Mononuclear cell (primary cell): ENCODE measurements at regions not wholly inside any gene's neighbourhood (a gene's known extent, or its start where the extent isn't known, plus 50 kb on each side); places are given as distances from the start of the nearest gene placed in this dataset.
"Not testable (repeated sequence)": the region's sequence is repeated elsewhere in the genome, so short reads cannot be mapped to it uniquely, and the experiment has no call there.

Experiments
- H3K27me3 ChIP-seq: 2 replicates; pipeline ENCODE4 v1.6.0; 2011; ENCODE audit warnings: low read length, control low read depth; ENCODE audit not compliant: insufficient read depth
- H3K4me1 ChIP-seq: 2 replicates; pipeline ENCODE4 v1.5.1; 2011; ENCODE audit warnings: mild to moderate bottlenecking, low read length, control low read depth; ENCODE audit not compliant: insufficient read depth
- H3K4me3 ChIP-seq: 2 replicates; pipeline ENCODE4 v1.5.1; 2011; ENCODE audit warnings: mild to moderate bottlenecking, low read length, moderate library complexity
- H3K9me3 ChIP-seq: 2 replicates; pipeline ENCODE4 v1.5.1; 2011; ENCODE audit warnings: low read depth, mild to moderate bottlenecking, control low read depth, low read length

DNA sequence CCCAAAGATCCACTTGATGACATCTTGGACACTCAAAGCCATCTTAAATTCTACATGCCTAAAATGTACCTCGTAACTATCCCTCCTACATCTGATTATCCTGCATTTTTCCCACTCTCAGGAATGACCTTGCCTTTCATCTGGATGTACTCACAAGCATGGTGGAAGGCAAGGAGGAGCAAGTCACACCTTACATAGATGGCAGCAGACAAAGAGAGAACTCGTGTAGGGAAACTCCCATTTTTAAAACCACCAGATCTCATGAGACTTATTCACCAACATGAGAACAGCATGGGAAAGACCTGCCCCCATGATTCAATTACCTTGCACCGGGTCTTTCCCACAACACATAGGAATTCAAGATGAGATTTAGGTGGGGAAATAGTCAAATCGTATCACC is 616.0 kb downstream of the MCTP2 start:
- Histone ChIP-seq H3K4me3 (no peak overlapping the region), H3K27me3 (peaks cover 23% of the 10 kb centered on the region), H3K4me1 (no peaks in the 10 kb centered on the region), H3K9me3 (peaks cover 6% of the 10 kb centered on the region)

DNA sequence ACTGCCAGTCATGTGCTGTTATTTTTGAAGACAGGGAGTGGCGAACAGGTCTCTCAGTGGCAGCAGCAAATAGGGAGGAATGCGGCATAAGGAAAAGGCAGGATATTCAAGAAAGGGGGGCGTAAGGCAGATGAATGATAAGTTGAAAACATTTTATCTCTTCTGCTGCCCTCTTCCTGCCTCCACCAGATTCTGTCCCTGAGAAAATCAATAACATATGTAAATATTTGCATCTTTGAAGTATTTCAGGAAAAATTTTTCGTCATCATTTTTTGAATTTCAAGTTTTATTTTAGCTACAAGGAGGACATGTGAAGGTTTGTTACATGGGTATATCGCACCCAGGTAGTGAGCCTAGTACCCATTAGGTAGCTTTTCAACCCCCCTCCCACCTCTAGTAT is 616.7 kb downstream of the MCTP2 start:
- Histone ChIP-seq H3K4me1 (no peaks in the 10 kb centered on the region), H3K4me3 (no peak overlapping the region), H3K27me3 (peaks cover 23% of the 10 kb centered on the region), H3K9me3 (peaks cover 6% of the 10 kb centered on the region)

DNA sequence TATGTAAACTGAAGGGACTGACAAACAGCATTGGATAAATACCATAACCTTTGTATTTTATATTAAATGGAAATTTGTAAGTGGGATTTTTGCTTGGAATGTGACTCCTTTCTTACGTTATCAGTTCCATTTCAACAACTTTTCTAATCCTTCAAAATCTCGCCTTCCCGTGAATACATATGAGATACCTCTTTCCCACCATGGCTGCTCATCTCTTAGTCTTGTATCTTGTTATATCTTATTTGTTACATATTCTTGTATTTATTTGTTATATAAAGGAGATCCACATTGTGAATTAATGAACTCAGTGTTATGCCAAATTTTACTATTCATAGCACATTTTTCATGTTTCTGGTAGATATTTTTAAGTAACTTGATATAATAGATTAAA is 623.7 kb downstream of the MCTP2 start:
- H3K4me3 ChIP-seq: no peak overlapping the region
- no peaks in the 10 kb centered on the region for H3K4me1 ChIP-seq
- peaks cover 6% of the 10 kb centered on the region for H3K9me3 ChIP-seq
- no peaks in the 10 kb centered on the region for H3K27me3 ChIP-seq

DNA sequence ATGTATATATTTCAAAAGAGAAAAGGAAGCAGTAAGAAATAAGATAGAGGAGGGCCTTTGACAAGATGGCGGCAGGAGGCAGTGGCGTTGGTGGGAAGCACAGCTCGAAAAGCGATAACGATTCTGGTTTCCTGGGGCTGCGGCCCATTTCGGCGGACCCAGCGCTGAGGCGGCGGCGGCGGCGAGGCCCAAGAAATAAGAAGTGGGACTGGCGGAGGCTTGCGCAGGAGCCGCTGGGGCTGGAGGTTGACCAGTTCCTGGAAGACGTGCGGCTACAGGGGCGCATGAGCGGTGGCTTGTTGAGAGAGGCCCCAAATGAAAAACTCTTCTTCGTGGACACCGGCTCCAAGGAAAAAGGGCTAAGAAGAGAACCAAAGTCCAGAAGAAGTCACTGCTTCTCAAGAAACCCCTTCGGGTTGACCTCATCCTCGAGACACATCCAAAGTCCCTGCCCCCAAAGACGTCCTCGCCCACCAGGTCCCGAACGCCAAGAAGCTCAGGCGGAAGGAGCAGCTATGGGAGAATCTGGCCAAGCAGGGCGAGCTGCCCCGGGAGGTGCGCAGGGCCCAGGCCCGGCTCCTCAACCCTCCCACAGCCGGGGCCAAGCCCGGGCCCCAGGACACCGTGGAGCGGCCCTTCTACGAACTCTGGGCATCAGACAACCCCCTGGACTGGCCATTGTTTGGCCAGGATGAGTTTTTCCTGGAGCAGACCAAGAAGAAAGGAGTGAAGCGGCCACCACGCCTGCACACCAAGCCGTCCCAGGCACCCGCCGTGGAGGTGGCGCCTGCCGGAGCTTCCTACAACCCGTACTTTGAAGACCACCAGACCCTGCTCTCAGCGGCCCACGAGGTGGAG is 624.3 kb downstream of the MCTP2 start:
- peaks cover 2% of the 10 kb centered on the region for H3K9me3 ChIP-seq
- no peaks in the 10 kb centered on the region for H3K4me1 ChIP-seq
- H3K27me3 ChIP-seq: no peaks in the 10 kb centered on the region
- H3K4me3 ChIP-seq: no peak overlapping the region

DNA sequence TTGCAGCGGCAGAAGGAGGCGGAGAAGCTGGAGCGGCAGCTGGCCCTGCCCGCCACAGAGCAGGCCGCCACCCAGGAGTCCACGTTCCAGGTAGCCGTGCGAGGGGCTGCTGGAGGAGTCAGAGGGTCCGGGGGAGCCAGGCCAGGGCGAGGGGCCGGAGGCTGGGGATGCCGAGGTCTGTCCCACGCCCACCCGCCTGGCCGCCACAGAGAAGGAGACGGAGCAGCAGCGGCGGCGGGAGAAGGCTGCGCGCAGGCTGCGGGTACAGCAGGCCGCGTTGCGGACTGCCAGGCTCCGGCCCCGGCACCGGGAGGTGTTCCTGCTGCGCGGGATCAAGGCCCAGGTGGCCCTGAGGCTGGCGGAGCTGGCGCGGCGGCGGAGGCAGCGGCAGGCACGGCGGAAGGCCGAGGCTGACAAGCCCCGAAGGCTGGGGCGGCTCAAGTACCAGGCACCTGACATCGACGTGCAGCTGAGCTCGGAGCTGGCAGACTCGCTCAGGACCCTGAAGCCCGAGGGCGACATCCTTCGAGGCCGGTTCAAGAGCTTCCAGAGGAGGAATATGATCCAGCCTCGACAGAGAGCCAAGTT is 625.0 kb downstream of the MCTP2 start:
- Histone ChIP-seq H3K9me3 (no peaks in the 10 kb centered on the region), H3K4me1 (no peaks in the 10 kb centered on the region), H3K27me3 (no peaks in the 10 kb centered on the region), H3K4me3 (no peak overlapping the region)

DNA sequence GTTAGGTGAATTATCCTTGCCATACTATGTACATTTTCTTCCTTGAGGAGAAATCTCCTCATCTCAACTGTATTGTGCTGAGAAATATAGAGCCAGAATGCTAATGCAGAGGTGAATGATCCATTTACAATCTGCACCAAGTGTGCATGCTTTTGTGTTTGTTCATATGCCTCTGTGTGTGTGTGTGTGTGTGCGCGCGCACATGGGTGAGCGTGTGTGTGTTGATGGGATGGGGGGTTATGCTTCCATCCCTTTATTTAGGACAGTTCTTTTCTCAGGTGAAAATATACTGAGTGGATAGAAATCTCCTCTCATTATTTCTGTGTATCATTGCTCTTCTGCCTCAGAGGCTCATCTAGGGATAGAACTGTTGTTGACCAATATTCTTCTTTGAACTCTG is 626.1 kb downstream of the MCTP2 start:
- Histone ChIP-seq H3K9me3 (no peaks in the 10 kb centered on the region), H3K4me1 (no peaks in the 10 kb centered on the region), H3K27me3 (no peaks in the 10 kb centered on the region), H3K4me3 (no peak overlapping the region)

DNA sequence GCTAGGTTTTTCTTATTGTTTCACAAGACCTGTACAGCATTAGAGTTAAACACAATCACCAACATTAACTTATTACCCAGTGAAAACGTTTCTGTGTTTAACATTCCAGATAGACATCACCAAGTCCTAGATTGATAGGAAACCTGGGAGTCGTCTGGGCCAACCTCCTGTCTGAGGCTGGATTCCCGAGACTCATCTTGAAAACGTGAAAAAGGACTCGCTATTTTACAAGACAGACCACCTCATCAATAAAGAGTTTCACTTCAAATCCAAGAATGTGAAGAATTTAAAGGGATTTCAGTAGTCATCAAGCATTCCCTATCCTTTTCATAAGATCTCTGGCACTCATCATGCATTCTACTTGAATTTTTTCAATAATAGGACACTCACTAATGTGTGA is 626.6 kb downstream of the MCTP2 start:
- Histone ChIP-seq H3K4me3 (no peak overlapping the region), H3K9me3 (no peaks in the 10 kb centered on the region), H3K27me3 (no peaks in the 10 kb centered on the region)

DNA sequence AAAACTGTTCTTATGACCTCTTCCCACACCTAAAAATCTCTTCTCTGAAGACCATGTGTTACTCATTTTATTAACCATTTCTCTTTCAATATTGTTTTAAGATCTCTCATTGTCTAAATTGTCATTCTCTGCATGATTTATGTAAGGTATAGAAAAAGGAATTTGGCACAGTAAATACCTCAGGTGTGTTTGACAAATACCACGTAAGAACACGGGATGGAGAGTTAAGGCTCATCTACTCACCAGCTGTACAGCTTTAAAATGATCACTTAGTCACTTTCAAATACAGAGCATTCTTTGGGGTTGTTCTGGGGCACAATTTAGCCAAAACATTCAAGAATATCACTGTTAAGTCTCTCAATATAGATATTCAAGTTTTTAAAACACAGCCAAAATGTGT is 627.1 kb downstream of the MCTP2 start:
- Histone ChIP-seq H3K9me3 (no peaks in the 10 kb centered on the region), H3K4me1 (no peaks in the 10 kb centered on the region), H3K4me3 (no peak overlapping the region), H3K27me3 (no peaks in the 10 kb centered on the region)

More for the DNA sequence above, 626.6 kb downstream of the MCTP2 start:
- no peaks in the 10 kb centered on the region for H3K4me1 ChIP-seq

DNA sequence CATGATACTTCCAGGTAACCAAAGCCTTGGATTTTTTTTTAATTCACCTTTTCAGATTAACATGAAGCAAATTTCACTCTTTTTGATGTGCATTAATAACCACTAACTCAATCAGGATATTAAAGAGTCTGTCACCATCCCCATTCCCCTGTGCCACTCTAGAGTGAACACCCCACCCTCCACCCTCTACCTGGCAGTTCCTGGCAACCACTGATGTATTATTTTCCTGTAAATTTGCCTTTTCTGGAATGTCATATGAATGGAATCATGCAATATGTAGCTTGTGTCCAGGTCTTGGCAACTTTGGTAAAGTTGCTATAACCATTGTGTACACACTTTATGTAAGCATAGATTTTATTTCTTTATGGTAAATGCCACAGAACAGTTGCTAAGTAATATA is 627.6 kb downstream of the MCTP2 start:
- H3K4me1 ChIP-seq: no peaks in the 10 kb centered on the region
- no peaks in the 10 kb centered on the region for H3K27me3 ChIP-seq
- H3K4me3 ChIP-seq: no peak overlapping the region
- H3K9me3 ChIP-seq: no peaks in the 10 kb centered on the region

DNA sequence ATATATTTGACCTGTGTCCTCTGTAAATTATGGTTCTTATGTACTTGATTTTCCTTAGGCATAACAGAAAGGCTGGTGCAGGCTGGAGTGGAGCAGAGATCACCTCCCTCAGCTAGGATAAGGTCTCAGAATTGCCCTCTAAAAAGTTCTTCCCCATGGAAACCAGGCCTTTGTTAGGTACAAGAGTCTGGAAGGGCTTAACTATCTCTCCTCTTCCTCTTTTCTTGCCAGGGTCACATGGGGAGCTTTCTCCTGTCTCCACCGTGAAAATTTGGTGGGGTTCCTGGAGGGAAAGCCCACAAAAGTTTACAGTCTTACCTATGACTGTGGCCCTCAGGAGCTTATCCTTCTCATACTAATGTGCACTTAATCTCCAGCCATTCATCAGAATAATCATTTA is 633.2 kb downstream of the MCTP2 start:
- no peaks in the 10 kb centered on the region for H3K4me1 ChIP-seq

DNA sequence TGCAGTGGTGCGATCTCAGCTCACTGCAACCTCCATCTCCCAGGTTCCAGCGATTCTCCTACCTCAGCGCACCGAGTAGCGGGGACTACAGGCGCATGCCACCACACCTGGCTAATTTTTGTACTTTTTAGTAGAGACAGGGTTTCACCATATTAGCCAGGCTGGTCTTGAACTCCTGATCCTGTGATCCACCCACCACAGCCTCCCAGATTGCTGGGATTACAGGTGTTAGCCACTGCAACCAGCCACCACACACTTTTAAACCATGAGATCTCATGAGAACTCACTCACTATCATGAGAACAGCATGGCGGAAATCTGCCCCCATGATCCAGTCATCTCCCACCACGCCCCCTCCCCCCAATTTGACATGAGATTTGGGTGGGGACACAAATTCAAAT is 636.9 kb downstream of the MCTP2 start:
- H3K27me3 ChIP-seq, H3K9me3 ChIP-seq, H3K4me1 ChIP-seq, H3K4me3 ChIP-seq: not testable (repeated sequence)

More for the DNA sequence above, 633.2 kb downstream of the MCTP2 start:
- H3K27me3 ChIP-seq: no peaks in the 10 kb centered on the region
- no peaks in the 10 kb centered on the region for H3K9me3 ChIP-seq
- no peak overlapping the region for H3K4me3 ChIP-seq

DNA sequence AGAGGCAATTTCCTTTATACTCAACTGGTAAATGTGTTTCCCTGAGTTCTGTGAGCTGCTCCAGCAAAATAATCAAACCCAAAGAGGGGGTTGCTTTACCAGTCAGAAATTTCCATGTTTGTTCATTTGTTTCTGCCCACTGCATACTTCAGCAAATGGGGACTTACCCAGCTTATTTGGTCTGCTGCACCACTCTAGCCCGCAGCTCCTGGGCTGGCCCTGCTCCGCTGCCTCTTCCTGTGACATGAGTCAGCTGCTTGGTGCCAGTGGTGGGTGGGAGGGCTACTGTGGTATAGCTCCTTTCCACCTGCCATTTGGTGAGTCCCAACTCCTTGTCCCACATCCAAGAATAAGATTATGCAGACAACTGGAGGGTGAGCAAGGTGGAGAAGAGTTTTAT is 644.2 kb downstream of the MCTP2 start:
- no peaks in the 10 kb centered on the region for H3K4me1 ChIP-seq
- no peaks in the 10 kb centered on the region for H3K27me3 ChIP-seq
- H3K9me3 ChIP-seq: no peaks in the 10 kb centered on the region
- H3K4me3 ChIP-seq: no peak overlapping the region

DNA sequence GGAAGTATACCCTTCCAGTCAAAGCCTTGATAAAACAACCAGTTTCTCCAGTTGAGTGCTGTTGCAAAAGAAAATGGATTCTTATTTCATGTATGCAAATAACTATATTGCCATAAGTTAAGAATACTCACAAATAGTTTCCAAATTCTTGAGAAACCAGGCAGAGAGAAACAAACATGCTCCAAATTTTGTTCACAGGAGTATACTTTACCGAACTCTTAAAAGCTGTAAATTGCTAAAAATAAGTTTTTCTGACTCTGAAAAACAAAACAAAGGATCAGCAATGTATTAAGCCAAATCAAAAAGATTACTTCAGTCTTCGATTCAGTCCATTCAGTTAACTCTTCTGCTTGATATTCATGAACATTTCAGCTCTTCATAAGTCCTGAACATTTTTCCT is 646.5 kb downstream of the MCTP2 start:
- no peaks in the 10 kb centered on the region for H3K4me1 ChIP-seq

DNA sequence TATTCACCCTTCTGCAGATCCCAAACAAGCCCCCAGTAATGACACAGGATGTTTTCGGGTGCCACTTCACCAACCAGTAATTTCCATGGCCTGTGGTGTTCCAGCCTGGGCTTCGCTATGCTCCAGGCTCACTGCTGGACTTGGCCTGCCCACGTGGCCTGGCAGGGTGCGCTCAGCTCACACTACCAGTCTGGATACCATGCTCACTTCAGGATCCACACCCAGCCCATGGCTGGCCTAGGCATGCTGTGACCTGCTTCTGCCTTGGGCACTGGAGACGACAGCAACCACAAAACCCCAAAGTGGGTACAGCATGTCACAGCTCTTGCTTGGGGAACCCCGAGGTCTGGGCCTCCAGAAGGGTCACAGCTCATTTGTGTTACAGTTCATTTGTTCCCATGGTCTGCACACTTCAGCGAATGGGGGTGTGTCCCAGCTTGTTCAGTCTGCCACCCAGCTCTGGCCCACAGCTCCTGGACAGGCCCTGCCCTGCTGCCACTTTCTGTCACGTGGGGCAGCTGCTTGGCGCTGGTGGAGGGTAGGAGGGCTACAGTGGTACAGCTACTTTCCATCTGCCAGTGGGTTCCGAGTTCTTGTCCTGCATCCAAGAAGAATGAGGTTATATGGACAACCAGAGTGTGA is 650.8 kb downstream of the MCTP2 start:
- H3K27me3 ChIP-seq: no peaks in the 10 kb centered on the region
- H3K4me1 ChIP-seq: no peaks in the 10 kb centered on the region
- H3K9me3 ChIP-seq: peaks cover 8% of the 10 kb centered on the region
- no peak overlapping the region for H3K4me3 ChIP-seq

More for the DNA sequence above, 646.5 kb downstream of the MCTP2 start:
- H3K27me3 ChIP-seq: no peaks in the 10 kb centered on the region
- no peak overlapping the region for H3K4me3 ChIP-seq
- no peaks in the 10 kb centered on the region for H3K9me3 ChIP-seq

DNA sequence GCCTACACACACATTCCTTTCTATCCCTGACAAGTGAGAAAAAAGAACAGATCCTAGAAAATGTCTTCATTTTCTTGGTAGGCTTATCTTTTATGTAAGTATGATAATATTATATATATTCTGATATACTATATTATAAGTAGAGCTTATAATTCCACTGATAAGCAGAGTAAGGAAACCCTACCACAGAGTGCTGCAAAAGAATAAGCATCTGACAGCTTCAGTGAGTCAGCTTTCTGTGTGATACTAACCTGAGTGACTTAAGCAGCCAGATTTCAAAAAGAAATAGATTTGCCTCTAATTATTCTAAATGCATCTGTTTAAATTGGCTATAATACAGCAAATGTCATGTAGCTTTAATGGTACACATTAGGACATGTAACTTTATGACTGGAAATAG is 656.0 kb downstream of the MCTP2 start:
- no peaks in the 10 kb centered on the region for H3K4me1 ChIP-seq
- H3K4me3 ChIP-seq: no peak overlapping the region
- peaks cover 8% of the 10 kb centered on the region for H3K9me3 ChIP-seq
- H3K27me3 ChIP-seq: no peaks in the 10 kb centered on the region
